Glomerular visceral epithelial cell (primary cell): ENCODE measurements at regions not wholly inside any gene's neighbourhood (a gene's known extent, or its start where the extent isn't known, plus 50 kb on each side); places are given as distances from the start of the nearest gene placed in this dataset.

Source experiments
- DNase-seq: peaks from one replicate; pipeline ENCODE4 v3.0.0-alpha.2; 2016; ENCODE audit errors: extremely low spot score

DNA sequence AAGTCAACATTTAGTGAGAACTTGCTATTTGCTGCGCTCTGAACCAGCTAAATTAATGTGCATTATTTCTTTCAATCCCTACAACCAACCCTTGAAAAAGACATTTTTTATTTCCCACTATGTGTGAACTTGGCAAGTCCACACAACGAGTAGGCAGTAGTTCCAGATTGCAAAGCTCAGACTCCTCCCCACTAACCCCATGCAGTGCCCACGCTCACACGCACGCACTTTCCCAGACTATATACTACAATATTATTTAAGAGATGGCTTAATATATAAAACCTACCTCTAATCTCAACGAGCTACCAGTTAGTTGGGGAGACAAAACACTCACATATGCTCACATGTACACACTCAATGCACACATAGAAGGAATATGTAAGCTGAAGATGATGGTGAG is 671.2 kb downstream of the LMO4 start:
- DNase-seq, result no peak

DNA sequence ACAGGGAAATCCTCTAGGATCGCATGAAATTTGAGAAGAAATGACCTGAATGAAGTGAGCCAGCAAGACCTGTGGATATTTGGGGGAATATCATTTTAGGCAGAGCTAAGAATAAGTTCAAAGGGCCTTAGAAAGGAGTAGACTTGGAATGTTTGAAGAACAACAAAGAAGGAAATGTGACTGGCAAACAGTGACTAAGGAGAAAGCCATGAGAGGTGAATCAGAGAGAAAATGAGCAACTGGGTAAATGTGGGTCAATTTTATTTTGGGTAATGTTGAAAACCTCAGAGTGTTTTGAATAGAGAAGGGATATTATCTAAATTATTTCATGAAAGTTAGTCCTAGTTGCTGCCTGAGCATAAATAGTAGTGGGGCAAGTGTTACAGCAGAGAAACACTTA is 672.8 kb downstream of the LMO4 start:
- DNase-seq, result peak; percentile 6

DNA sequence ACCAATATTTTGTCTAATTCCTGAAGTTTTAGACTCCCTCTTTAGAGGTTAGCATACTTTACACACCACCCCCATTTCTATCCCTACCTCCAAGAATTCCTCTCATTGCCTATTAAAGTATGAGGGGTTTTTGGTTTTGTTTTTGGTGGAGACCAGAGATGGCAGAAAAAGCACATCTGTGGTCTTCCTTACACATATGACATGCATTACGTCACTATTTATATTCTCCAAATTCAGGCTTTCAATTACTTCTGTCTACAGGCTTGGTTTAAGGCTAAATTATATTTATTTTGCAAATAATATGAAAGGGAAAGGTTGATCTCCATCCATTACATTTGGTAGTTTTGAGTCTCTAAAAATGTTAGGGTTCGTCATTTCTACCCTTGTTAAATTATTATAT is 674.6 kb downstream of the LMO4 start:
- DNase-seq, result no peak

DNA sequence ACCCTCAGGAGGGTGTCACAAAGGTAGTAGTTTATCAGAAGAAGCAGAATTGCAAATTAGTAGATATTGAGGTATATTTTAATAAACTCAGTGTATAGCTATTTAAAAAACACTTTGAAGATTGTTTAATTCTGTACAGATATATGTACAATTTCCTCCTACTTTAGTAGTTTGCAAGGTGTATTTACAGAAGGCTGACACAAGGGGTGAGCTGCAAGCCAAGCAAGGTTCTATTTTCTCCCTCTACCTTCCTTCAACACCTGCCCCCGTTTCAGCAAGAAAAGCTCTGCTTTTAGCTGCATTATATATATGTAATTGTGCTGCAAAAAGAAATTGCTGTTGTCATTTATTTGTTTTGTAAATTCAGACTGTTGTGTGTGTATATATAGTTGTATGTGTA is 674.2 kb upstream of the PKN2 start:
- DNase-seq, result no peak

DNA sequence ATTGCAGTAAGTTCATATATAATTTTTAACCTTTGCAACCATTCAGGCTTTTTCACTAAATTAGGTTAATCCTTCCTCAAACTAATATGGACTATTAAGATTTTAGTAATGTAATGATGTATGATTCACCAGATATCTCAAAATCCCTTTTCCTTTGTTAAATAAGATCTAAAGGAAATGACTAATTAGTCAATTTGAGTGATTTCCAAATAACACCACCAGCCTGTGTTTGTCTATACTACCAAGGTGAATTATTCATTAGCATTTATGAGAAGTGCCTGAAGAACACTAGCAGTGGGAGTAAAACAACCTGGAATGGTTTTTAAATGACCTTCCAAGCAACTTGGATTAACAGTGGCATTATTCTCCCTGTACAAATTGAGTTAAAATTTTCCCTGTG is 670.6 kb upstream of the PKN2 start:
- DNase-seq, result no peak

DNA sequence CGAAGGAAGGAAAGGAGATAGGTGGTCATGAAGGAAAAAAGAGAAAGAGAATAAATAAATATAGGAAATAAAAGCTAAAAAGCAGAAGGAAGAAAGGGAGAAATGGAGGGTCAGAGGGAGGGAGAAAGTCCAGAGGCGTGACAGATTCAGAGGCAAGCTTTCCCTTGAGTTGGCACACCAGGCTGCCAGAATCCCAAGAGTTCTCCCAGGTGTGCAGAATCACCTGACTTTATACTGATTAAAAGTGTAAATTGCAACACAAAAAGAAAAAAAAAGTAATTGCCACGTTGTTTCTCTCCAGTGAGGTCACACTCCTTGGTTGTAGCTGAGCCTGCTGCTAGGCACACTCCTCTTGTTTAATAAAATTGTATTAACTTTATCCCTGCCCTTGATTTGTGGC is 669.9 kb upstream of the PKN2 start:
- DNase-seq, result no peak

DNA sequence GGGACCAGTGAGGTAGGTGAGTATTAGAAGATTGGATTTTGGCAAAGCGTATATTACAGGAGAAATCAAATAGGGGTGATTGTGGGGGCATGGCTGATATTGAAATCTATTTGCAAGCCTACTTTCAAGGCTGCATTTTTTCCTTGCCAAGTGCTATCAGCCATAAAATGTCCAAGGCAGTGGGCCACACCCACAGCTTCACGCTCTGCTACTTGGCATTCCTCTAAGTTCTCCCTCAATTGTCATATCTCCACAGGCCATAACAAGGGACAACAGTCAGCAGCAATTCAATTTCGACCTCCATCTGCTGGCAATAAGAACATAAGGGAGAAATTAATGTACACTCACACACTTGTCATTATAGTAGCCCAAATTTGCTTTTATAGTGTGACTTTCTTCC is 667.1 kb upstream of the PKN2 start:
- peak; percentile 3 for DNase-seq

DNA sequence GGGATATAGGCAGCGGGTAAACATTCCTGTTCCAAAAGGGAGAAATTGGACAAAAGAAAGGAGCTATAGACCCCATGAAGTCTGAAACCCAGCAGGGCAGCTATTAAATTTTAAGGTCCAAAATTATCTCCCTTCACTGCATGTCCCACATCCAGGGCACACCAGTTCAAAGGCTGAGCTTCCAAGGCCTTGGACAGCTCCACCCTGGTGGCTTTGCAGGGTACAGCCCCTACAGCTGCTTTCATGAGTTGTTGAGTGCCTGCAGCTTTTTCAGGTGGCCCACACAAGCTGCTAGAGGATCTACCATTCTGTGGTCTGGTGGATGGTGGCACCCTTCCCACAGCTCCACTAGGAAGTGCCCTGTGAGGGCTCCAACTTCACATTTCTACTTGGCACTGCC is 662.5 kb upstream of the PKN2 start:
- no peak for DNase-seq

DNA sequence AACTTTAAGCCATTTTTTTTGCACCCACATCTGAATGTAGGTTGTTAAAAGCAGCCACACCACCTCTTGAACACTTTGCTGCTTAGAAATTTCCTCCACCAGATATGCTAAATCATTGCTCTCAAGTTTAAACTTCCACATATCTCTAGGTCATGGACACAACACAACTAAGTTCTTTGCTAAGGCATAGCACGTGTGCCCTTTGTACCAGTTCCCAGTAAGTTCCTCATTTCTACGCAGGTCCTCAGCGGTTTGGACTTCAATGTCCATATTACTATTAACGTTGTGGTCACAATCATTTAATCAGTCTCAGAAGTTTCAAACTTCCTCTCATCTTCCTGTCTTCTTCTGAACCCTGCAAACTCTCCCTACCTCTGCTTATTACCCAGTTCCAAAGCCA is 661.6 kb upstream of the PKN2 start:
- DNase-seq, result no peak

DNA sequence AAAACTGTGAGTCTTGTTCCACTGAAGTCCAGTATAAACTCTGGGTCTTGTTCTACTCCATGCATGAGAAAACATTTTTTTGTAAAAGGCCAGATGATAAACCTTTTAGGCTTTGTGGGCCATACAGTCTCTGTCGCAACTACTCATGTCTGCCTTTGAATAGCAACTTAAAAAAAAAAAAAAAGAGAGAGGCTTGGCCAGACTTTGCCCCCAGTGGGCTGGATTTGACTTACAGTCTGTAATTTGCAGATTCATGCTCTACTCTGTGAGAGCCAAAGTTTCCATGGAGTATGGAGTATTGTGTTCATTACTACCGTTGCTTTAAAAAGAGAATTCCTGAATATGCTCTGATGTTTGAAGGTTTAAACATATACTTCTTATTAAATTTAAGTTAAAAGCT is 654.9 kb upstream of the PKN2 start:
- DNase-seq, result no peak

DNA sequence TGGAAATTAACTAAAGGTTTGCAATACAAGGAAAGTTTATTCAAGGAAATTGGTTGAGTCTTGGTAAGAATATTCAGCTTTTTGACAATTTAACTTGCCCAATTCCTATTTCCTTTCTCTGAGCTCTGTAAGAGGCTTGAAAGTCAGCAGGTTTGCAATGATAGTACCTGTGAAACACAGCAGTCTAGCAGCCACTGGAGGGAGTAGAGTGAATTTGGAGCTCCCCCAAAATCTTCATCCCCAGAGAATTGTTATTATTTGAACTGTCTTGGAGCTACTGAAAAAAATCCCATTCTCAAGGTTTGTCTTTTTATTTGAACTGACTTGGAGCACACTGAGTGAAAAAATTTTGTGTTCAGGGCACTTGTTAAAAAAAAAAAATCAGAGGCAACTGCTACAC is 654.2 kb upstream of the PKN2 start:
- DNase-seq, result no peak

DNA sequence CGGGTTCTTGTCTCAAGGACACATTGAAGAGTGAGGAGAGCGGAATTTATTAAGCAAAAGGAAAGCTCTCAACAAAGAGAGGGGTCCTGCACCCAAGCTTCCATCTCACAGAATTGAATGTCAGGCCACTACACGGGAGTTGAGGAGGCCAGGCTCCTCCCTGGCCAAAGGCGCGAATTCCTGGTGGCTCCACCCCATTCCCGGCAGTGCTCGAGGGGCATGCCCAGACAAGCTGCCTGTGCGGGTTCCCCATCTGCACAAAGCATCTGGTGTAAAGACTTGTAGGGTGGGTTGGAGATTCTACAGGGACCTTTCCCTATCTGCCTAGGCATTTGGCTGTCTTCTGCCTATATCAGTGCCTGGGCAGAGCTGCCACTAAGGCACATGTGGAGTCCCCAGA is 648.5 kb upstream of the PKN2 start:
- no peak for DNase-seq

DNA sequence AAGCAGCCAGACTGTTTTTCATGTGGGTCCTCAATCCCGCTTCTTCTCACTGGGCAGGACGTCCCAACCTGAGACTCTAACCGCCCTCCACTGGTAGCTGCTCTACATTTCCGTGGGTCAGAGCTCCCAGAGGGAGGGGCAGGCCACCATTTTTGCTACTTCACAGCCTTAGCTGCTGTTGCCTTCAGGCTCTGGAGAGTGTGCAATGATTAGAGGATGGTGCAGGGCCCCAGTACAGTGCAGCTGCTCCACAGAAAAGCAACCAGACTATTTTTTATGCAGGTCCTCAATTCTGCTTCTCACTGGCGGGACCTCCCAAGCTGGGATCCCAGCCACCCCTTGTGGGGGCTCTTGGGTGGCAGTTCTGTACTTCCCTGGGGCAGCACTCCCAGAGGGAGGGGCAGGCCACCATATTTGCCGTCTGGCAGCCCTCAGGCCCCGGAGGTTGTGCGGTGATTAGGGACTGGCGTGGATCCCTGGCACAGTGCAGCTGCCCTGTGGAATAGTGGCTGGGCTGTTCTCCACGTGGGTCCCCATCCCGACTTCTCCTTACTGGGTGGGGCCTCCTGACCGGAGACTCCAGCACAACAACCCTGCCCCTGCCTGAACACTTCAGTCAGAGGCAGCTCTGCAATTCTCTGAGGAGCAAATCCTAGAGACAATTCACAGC is 647.6 kb upstream of the PKN2 start:
- DNase-seq, result no peak

DNA sequence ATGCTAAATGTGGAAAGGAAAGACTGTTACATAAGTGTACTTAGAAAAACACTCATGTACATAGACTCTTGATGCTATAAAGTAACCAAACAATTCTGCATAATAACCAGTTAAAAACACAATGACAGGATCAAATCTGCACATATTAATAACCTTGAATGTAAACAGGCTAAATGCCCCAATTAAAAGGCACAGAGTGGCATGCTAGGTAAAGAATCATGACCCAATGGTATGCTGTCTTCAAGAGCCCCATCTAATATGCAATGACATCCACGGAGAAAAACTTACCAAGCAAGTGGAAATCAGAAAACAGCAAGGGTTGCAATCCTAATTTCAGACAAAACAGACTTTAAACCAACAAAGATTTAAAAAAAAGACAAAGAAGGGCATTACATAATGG is 644.8 kb upstream of the PKN2 start:
- no peak for DNase-seq

DNA sequence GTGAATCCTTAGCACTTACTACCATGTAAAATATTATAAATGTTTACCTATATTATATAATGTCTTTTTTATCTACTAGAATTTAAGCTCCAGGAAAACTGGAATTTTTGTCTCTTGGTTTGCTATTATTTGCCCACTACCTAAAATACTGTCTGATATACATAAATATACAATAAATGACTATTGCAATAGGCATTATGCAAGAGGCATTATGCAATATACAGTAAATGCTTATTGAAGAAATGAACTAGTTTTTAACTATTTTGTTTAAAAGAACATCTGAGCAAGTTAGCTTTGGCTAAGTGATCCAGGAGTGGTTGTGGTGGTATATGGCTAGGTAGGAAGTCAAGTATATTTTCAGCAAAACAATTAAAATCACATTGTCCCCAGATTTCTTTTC is 640.2 kb upstream of the PKN2 start:
- no peak for DNase-seq

DNA sequence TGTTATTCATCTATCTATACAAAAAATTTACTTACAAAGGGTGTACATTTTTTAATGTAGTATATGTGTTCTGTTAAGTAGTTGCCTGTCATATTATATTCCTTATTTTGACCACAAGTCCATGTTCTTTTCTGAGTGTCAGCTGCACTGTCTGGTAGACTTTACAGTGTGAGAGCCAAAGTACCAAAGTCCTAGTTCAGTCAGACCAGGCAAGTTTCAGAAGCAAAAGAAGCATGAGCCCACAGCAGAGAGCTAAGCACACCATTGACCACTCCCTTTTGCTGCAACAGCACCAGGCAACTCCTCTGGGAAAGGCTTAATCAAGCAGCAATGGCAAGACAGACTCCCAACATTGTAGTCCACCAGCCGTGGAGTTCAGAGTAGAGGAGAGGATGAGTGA is 631.9 kb upstream of the PKN2 start:
- no peak for DNase-seq

DNA sequence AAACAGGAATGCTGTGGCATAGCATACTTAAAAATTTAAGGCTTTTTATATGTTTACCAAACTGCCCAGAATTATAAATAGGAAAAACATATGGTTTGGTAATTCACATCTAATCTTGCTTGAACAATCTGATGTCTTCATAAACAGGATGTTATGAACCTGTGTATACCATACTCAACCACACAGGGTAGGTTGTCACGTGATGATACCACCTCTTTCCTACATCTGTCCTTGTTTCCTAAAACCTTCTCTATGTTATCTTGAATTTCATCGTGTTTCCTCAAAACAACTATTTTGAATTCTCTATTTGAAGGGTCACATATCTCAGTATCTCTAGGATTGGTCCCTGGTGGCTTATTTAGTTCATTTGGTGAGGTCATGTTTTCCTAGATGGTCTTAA is 631.0 kb upstream of the PKN2 start:
- DNase-seq, result no peak

DNA sequence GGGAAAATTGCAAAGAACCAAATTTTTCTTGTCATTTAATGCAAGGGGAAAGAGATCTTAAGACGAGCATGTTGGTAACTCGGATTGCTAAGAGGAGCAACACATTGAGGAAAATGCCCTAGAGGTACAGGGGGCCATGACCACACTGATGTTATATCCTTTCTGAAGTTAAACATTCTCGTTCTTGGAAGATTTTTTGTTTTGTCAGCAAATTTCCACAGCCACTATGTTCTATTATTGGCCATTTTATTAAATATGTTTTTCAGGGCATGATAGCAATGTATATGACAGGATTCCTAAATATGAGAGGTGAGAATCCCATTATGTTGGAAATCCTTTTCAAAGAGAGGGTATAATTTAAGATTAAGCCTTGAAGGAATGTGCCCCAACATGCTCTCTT is 627.2 kb upstream of the PKN2 start:
- DNase-seq, result no peak

DNA sequence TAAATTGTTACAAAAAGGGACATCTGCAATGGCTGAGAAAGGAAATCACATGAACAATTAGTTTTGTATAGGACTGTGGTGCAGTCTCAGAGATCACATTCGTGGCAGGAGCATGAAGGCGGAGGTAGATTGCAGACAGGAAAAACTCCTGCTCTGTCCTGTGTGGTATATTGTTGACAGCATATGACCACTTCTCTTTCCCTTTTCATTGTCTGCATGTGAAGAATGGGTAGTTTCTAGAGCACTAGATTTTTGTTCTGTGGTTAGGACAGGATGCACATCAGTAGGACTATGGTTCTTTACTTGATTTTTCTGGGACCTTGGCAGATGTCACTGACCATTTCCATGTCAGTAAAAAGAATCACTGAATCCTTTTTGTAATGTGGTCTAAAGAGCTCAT is 625.9 kb upstream of the PKN2 start:
- DNase-seq, result no peak

DNA sequence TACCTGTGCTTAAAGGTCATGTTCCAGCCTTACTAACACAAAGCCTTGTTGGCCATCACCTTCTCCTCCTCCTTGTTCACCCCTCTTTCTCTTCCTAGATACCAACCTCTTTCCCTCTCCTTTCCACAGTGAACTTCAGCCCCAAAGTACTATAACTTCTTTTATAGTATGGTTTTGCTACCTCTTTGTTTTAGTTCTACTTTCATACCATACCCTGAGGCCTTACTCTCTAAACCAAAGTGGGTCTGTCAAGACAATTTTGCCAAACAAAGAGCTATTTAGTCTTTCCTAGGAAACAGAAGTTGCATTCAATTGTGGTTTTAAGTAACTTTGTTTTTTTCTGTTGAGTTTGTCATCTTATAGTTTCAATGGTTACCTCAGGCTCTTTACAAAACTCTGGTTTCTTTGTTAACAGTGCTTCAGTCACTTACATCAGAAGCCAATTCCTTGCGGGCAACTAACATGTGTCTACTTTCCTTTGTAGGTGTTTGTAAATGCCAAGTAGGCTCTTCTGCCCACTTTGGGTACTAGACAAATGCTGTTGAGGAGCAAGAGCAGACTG is 623.9 kb upstream of the PKN2 start:
- DNase-seq, result no peak

DNA sequence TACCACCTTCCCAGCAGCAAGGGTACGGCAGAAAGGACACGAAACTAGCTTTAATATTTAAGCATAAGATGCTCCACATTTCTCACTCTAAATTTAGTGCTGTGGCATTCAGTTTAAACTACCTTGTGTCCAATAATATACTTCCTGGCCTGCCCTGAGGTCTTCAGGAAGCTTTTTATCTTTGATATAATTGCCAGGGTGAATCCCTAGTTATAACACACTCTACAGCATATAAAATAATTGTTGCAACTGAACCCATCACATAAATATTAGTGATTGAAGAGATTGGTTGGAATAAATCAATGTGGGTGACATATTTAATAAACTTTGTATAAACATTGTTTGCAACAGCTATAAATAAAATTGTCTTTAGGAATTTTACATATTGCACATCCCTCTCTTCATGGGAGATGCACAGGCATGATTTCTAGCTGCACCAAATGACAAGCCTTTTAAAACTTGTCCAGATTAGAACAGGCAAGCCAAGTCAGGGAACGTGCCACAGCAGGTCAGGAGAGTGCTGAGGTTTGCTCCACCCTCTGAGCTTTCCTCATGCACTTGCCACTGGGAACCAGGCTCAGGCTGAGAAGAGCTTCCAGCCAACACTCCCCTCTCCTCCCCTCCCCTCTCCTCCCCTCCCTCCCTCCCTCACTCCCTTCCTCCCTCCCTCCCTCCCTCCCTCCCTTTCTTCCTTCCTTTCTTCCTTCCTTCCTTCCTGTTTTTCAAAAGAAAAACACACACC is 623.2 kb upstream of the PKN2 start:
- no peak for DNase-seq

DNA sequence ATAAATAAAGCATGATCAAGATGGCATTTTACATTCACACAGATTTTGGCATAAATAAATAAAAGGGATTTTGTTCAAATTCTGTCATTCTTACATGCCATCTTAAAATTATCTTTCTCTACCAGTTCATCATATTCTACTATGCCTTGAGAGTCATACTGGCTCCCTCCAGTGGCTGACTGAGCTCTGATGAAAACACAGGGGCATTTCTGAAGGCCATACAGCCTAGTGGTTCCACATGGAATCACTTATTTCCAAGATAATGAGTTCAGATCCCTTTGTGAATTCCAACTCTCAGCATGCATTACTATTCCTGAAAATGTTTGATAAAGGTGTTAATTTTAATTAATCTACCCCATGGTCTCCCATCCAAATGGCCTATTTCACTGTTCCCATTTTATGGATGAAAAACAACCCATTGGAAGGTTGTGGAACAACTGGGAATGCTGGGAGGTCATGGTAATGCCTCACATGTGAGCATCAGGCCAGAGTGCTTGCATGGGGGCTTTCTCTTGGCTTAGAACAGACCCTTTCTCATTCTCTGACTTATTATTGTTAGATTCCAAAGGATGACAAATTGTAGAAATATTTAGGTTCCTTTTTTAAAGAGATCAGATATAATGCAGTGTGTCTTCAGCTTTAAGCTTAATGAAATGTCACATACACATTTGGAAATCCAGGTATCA is 622.4 kb upstream of the PKN2 start:
- DNase-seq, result peak; percentile 60

DNA sequence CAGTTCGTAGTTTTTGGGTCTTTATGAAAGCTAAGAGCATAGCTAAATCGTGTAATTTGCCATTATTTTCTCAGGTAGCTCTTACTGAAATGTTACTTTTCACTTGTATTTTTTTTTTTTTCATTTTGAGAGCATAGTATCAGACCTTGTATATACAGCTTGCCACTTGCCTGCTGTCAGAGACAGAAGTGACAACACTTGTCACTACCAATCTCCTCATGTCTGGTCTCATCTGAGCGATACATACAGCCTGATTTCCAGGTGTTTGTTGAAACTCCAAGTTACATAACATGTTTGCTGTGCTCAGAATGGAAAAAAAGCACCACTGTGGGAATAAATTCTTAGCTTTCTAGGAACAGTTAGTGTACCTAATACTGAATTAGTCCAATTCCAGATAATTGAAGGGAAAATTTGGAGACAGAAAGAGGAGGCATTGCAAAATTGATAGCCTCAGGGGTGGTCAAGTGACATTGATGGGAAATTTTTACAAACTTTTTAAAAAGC is 621.4 kb upstream of the PKN2 start:
- DNase-seq, result no peak
